CD4-positive, alpha-beta T cell treated with Interleukin-15 for 4 hours (primary cell): ENCODE measurements at regions not wholly inside any gene's neighbourhood (a gene's known extent, or its start where the extent isn't known, plus 50 kb on each side); places are given as distances from the start of the nearest gene placed in this dataset.
"Not testable (repeated sequence)": the region's sequence is repeated elsewhere in the genome, so short reads cannot be mapped to it uniquely, and the experiment has no call there.

Experiments
- DNase-seq: peaks from one replicate; pipeline ENCODE4 v3.0.0-alpha.2; 2020; ENCODE audit warnings: low spot score

GRCh38 chr5:110248921-110249320 lies 477.6 kb downstream of the TMEM232 start:
- no peak for DNase-seq

GRCh38 chr5:110250355-110250754 lies 476.1 kb downstream of the TMEM232 start:
- no peak for DNase-seq

GRCh38 chr5:110250755-110251154 lies 475.7 kb downstream of the TMEM232 start:
- DNase-seq = no peak

- DNase-seq = no peak
Measured at GRCh38 chr5:110251366-110251765, 475.1 kb downstream of the TMEM232 start.

GRCh38 chr5:110255194-110255593 lies 471.3 kb downstream of the TMEM232 start:
- no peak for DNase-seq

GRCh38 chr5:110256298-110256697 lies 470.2 kb downstream of the TMEM232 start:
- no peak for DNase-seq

- DNase-seq = no peak
Measured at GRCh38 chr5:110257971-110258370, 468.5 kb downstream of the TMEM232 start.

GRCh38 chr5:110258460-110259216 lies 467.8 kb downstream of the TMEM232 start:
- no peak for DNase-seq

- DNase-seq = no peak
Measured at GRCh38 chr5:110262749-110263148, 463.7 kb downstream of the TMEM232 start.

- DNase-seq = no peak
Measured at GRCh38 chr5:110264661-110265060, 461.8 kb downstream of the TMEM232 start.

- DNase-seq = no peak
Measured at GRCh38 chr5:110265162-110265561, 461.3 kb downstream of the TMEM232 start.

GRCh38 chr5:110267714-110268113 lies 458.8 kb downstream of the TMEM232 start:
- no peak for DNase-seq

- DNase-seq = no peak
Measured at GRCh38 chr5:110268283-110268682, 458.2 kb downstream of the TMEM232 start.

GRCh38 chr5:110268985-110269384 lies 457.5 kb downstream of the TMEM232 start:
- DNase-seq = no peak

- DNase-seq = no peak
Measured at GRCh38 chr5:110269478-110270142, 456.9 kb downstream of the TMEM232 start.

GRCh38 chr5:110275878-110276277 lies 450.6 kb downstream of the TMEM232 start:
- DNase-seq = no peak

- not testable (repeated sequence) for DNase-seq
Measured at GRCh38 chr5:110278449-110278848, 448.0 kb downstream of the TMEM232 start.

GRCh38 chr5:110284121-110284520 lies 442.4 kb downstream of the TMEM232 start:
- DNase-seq = not testable (repeated sequence)

- no peak for DNase-seq
Measured at GRCh38 chr5:110288766-110289511, 437.5 kb downstream of the TMEM232 start.

- no peak for DNase-seq
Measured at GRCh38 chr5:110289512-110289810, 437.0 kb downstream of the TMEM232 start.

- no peak for DNase-seq
Measured at GRCh38 chr5:110290542-110290941, 435.9 kb downstream of the TMEM232 start.

GRCh38 chr5:110294281-110294680 lies 432.2 kb downstream of the TMEM232 start:
- no peak for DNase-seq

- no peak for DNase-seq
Measured at GRCh38 chr5:110297152-110297670, 429.3 kb downstream of the TMEM232 start.
